ENCODE measurements at regions not wholly inside any gene's neighbourhood (a gene's known extent, or its start where the extent isn't known, plus 50 kb on each side); places are given as distances from the start of the nearest gene placed in this dataset.

DNA sequence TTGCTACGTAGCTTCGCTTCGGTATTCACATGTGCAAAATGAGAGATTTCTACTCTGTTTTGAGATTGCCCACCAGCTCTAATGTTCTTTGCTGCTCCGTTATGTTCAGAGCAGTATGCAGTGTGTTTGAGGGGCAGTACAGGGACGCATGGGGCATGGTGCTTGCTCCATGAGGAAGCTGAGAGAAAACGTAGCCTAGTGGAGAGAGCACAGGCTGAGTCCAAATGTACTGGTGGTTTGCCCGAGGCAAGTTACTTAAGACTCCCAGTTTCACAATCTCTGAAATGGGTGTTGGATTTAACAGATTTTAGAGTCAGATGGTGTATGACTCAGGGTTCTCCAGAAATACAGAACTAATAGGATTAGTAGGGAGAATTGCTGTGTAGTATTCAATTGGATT is 310.5 kb downstream of the ETNK1 start:
- Histone ChIP-seq H3K9me3 (ENCODE audit: control insufficient read depth, low read depth, low read length) (no peaks in the 10 kb centered on the region), H3K79me2 (ENCODE audit: control insufficient read depth, insufficient read depth, low read length) (no peaks in the 10 kb centered on the region), H3K4me2 (ENCODE audit: control insufficient read depth, extremely low read depth, insufficient read depth, low read depth, low read length) (no peak overlapping the region), H2AFZ (ENCODE audit: control insufficient read depth, low read length) (no peak overlapping the region), H3K4me3 (ENCODE audit: control insufficient read depth in 2 of 3, extremely low read depth in 1 of 3, insufficient read depth in 2 of 3, low read depth in 1 of 3, low read length in 3 of 3) (no peak overlapping the region), H4K20me1 (ENCODE audit: control insufficient read depth, extremely low read depth, insufficient read depth, low read length) (no peaks in the 10 kb centered on the region), H3K27me3 (ENCODE audit: control insufficient read depth, extremely low read depth, insufficient read depth, low read length) (no peaks in the 10 kb centered on the region), H3K27ac (ENCODE audit: control insufficient read depth, insufficient read depth, low read length) (no peak overlapping the region), H3K9me1 (ENCODE audit: control insufficient read depth, extremely low read depth, insufficient read depth, low read length) (no peaks in the 10 kb centered on the region), H3K4me1 (ENCODE audit: control insufficient read depth, extremely low read depth, insufficient read depth, low read length) (no peaks in the 10 kb centered on the region), H3K36me3 (ENCODE audit: control insufficient read depth in 2 of 2, extremely low read depth in 1 of 2, insufficient read depth in 2 of 2, low read length in 2 of 2) (no peaks in the 10 kb centered on the region), H3K9ac (ENCODE audit: control insufficient read depth, extremely low read depth, insufficient read depth, low read length) (no peak overlapping the region)
- DNase-seq (ENCODE audit: low read depth, low spot score) = no peak
- TF ChIP-seq EZH2 (IDR thresholded peaks at IDR 0.05; ENCODE audit: low read length) = no peak
- TF ChIP-seq, protein P1, sequence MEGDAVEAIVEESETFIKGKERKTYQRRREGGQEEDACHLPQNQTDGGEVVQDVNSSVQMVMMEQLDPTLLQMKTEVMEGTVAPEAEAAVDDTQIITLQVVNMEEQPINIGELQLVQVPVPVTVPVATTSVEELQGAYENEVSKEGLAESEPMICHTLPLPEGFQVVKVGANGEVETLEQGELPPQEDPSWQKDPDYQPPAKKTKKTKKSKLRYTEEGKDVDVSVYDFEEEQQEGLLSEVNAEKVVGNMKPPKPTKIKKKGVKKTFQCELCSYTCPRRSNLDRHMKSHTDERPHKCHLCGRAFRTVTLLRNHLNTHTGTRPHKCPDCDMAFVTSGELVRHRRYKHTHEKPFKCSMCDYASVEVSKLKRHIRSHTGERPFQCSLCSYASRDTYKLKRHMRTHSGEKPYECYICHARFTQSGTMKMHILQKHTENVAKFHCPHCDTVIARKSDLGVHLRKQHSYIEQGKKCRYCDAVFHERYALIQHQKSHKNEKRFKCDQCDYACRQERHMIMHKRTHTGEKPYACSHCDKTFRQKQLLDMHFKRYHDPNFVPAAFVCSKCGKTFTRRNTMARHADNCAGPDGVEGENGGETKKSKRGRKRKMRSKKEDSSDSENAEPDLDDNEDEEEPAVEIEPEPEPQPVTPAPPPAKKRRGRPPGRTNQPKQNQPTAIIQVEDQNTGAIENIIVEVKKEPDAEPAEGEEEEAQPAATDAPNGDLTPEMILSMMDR (optimal IDR thresholded peaks at IDR 0.05 in 1 of 3, IDR thresholded peaks at IDR 0.05 in 1 of 3, conservative IDR thresholded peaks at IDR 0.05 in 1 of 3; ENCODE audit: extremely low read depth in 1 of 3, insufficient read depth in 2 of 3, low read length in 3 of 3) = no peak
- no peak for FAIRE-seq
- dilution Hi-C loops (cut with MboI; ENCODE audit: extremely low pct_ligation_motif_present, low sequenced_read_pairs) = no loop called here

DNA sequence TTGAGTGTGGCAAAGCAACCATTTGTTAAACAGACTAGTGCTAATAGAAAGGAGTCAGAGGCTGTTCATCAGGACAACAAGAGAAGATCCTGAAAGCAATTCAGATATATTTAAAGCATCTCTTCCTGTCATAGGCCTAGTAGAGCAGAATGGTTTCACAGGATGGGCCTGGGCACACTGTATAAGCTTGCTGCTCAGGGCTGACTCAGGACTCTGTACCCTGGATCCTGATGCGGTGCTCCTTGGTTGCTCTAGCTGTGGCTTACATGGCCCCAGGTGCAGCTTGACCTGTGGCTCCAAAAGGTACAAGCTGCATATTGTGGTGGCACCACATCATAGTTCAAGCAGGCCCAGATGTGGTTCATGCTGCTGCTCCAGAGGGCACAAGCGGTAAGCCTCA is 313.4 kb downstream of the ETNK1 start:
- Histone ChIP-seq H3K9me1 (ENCODE audit: control insufficient read depth, extremely low read depth, insufficient read depth, low read length) (no peaks in the 10 kb centered on the region), H3K36me3 (ENCODE audit: control insufficient read depth in 2 of 2, extremely low read depth in 1 of 2, insufficient read depth in 2 of 2, low read length in 2 of 2) (no peaks in the 10 kb centered on the region), H3K4me2 (ENCODE audit: control insufficient read depth, extremely low read depth, insufficient read depth, low read depth, low read length) (no peak overlapping the region), H3K4me3 (ENCODE audit: control insufficient read depth in 2 of 3, extremely low read depth in 1 of 3, insufficient read depth in 2 of 3, low read depth in 1 of 3, low read length in 3 of 3) (no peak overlapping the region), H2AFZ (ENCODE audit: control insufficient read depth, low read length) (no peak overlapping the region), H3K4me1 (ENCODE audit: control insufficient read depth, extremely low read depth, insufficient read depth, low read length) (no peaks in the 10 kb centered on the region), H3K27me3 (ENCODE audit: control insufficient read depth, extremely low read depth, insufficient read depth, low read length) (no peaks in the 10 kb centered on the region), H3K79me2 (ENCODE audit: control insufficient read depth, insufficient read depth, low read length) (no peaks in the 10 kb centered on the region), H3K27ac (ENCODE audit: control insufficient read depth, insufficient read depth, low read length) (no peak overlapping the region), H3K9ac (ENCODE audit: control insufficient read depth, extremely low read depth, insufficient read depth, low read length) (no peak overlapping the region), H4K20me1 (ENCODE audit: control insufficient read depth, extremely low read depth, insufficient read depth, low read length) (no peaks in the 10 kb centered on the region), H3K9me3 (ENCODE audit: control insufficient read depth, low read depth, low read length) (no peaks in the 10 kb centered on the region)
- TF ChIP-seq, protein P1 (optimal IDR thresholded peaks at IDR 0.05 in 1 of 3, IDR thresholded peaks at IDR 0.05 in 1 of 3, conservative IDR thresholded peaks at IDR 0.05 in 1 of 3; ENCODE audit: extremely low read depth in 1 of 3, insufficient read depth in 2 of 3, low read length in 3 of 3) = no peak
- no peak for TF ChIP-seq EZH2 (IDR thresholded peaks at IDR 0.05; ENCODE audit: low read length)
- FAIRE-seq (no peak), DNase-seq (ENCODE audit: low read depth, low spot score) (no peak)
- dilution Hi-C loops (cut with MboI; ENCODE audit: extremely low pct_ligation_motif_present, low sequenced_read_pairs) = no loop called here

All from keratinocyte (primary cell).